H9 (cell line): ENCODE measurements at regions not wholly inside any gene's neighbourhood (a gene's known extent, or its start where the extent isn't known, plus 50 kb on each side); places are given as distances from the start of the nearest gene placed in this dataset.
A peak's percentile ranks its signal among the peaks of the same experiment; 100 is the strongest.

Source experiments
- DNase-seq: peaks from one replicate; pipeline ENCODE4 v3.0.0-alpha.2; 2017
- H2AFZ ChIP-seq: one replicate; pipeline ENCODE4 v1.6.1; 2013; ENCODE audit warnings: mild to moderate bottlenecking, low read length, control low read depth, moderate library complexity
- H2AK5ac ChIP-seq: 2 replicates; pipeline ENCODE4 v1.6.1; 2013; ENCODE audit warnings: low read length, control low read depth, mixed read lengths; ENCODE audit not compliant: insufficient read length
- H2BK120ac ChIP-seq: one replicate; pipeline ENCODE4 v1.6.1; 2013; ENCODE audit warnings: low read depth, mild to moderate bottlenecking, low read length, control low read depth, inconsistent platforms; ENCODE audit not compliant: poor library complexity, severe bottlenecking
- H2BK12ac ChIP-seq: 2 replicates; pipeline ENCODE4 v1.6.1; 2013; ENCODE audit warnings: low read length, control low read depth, mixed read lengths, low read depth; ENCODE audit not compliant: insufficient read length
- H2BK15ac ChIP-seq: 2 replicates; pipeline ENCODE4 v1.6.1; 2013; ENCODE audit warnings: low read depth, low read length, control low read depth
- H2BK20ac ChIP-seq: one replicate; pipeline ENCODE4 v1.6.1; 2013; ENCODE audit warnings: low read depth, mild to moderate bottlenecking, low read length, control low read depth, inconsistent platforms; ENCODE audit not compliant: poor library complexity, severe bottlenecking
- H2BK5ac ChIP-seq: 2 replicates; pipeline ENCODE4 v1.6.1; 2013; ENCODE audit warnings: low read length, control low read depth, mixed read lengths; ENCODE audit not compliant: insufficient read length
- H3K14ac ChIP-seq: 2 replicates; pipeline ENCODE4 v1.6.1; 2013; ENCODE audit warnings: low read length, control low read depth; ENCODE audit not compliant: insufficient read depth
- H3K18ac ChIP-seq: 2 replicates; pipeline ENCODE4 v1.6.1; 2013; ENCODE audit warnings: low read depth, mild to moderate bottlenecking, mixed read lengths, low read length, control low read depth; ENCODE audit not compliant: insufficient read length
- H3K23ac ChIP-seq: 2 replicates; pipeline ENCODE4 v1.6.1; 2013; ENCODE audit warnings: low read length, control low read depth, mixed read lengths, low read depth; ENCODE audit not compliant: insufficient read length
- H3K23me2 ChIP-seq: 2 replicates; pipeline ENCODE4 v1.6.1; 2013; ENCODE audit warnings: low read depth, mild to moderate bottlenecking, mixed read lengths, low read length, control low read depth; ENCODE audit not compliant: insufficient read length, poor library complexity, severe bottlenecking
- H3K27ac ChIP-seq: 2 replicates; pipeline ENCODE4 v1.5.1; 2013; ENCODE audit warnings: low read length, control low read depth, mixed read lengths, low read depth; ENCODE audit not compliant: insufficient read length
- H3K27me3 ChIP-seq: 2 replicates; pipeline ENCODE4 v1.6.1; 2013; ENCODE audit warnings: low read length, control low read depth, inconsistent platforms; ENCODE audit not compliant: insufficient read depth
- H3K4ac ChIP-seq: 2 replicates; pipeline ENCODE4 v1.6.1; 2013; ENCODE audit warnings: low read depth, mild to moderate bottlenecking, control low read depth, inconsistent platforms, low read length, moderate library complexity
- H3K4me1 ChIP-seq: 2 replicates; pipeline ENCODE4 v1.6.1; 2013; ENCODE audit warnings: low read length, control low read depth, inconsistent platforms; ENCODE audit not compliant: insufficient read depth
- H3K4me2 ChIP-seq: 2 replicates; pipeline ENCODE4 v1.6.1; 2013; ENCODE audit warnings: low read length, control low read depth, mixed read lengths; ENCODE audit not compliant: insufficient read length, insufficient read depth
- H3K56ac ChIP-seq: 2 replicates; pipeline ENCODE4 v1.6.1; 2013; ENCODE audit warnings: low read depth, mild to moderate bottlenecking, mixed read lengths, low read length, control low read depth; ENCODE audit not compliant: insufficient read length
- H3K79me1 ChIP-seq: 2 replicates; pipeline ENCODE4 v1.6.1; 2013; ENCODE audit warnings: low read depth, mild to moderate bottlenecking, moderate library complexity, low read length, control low read depth, inconsistent platforms; ENCODE audit not compliant: insufficient read depth, poor library complexity, severe bottlenecking
- H3K79me2 ChIP-seq: 2 replicates; pipeline ENCODE4 v1.6.1; 2013; ENCODE audit warnings: low read length, control low read depth, inconsistent platforms; ENCODE audit not compliant: insufficient read depth
- H3K9ac ChIP-seq: 2 replicates; pipeline ENCODE4 v1.6.1; 2013; ENCODE audit warnings: low read length, control low read depth, mixed read lengths; ENCODE audit not compliant: insufficient read length; ENCODE audit errors: extremely low read depth
- H3K9me3 ChIP-seq: one replicate; pipeline ENCODE4 v1.6.1; 2013; ENCODE audit warnings: low read depth, low read length, inconsistent platforms; ENCODE audit not compliant: control insufficient read depth
- H3T11ph ChIP-seq: one replicate; pipeline ENCODE4 v1.6.1; 2013; ENCODE audit warnings: mild to moderate bottlenecking, low read length, control low read depth, inconsistent platforms
- H4K20me1 ChIP-seq: one replicate; pipeline ENCODE4 v1.6.1; 2013; ENCODE audit not compliant: control insufficient read depth, insufficient read length, insufficient read depth
- H4K5ac ChIP-seq: 2 replicates; pipeline ENCODE4 v1.6.1; 2013; ENCODE audit warnings: low read depth, mild to moderate bottlenecking, mixed read lengths, low read length, control low read depth; ENCODE audit not compliant: insufficient read length
- H4K8ac ChIP-seq: replicated peaks from 2 replicates; pipeline ENCODE4 v1.6.1; 2013; ENCODE audit warnings: low read length, control low read depth, mixed read lengths, low read depth; ENCODE audit not compliant: insufficient read length
- H4K91ac ChIP-seq: 2 replicates; pipeline ENCODE4 v1.6.1; 2013; ENCODE audit warnings: low read depth, mild to moderate bottlenecking, moderate library complexity, mixed read lengths, low read length, control low read depth; ENCODE audit not compliant: insufficient read length
- H3K27ac Mint-ChIP-seq, 3 experiments: 2 replicates in 2 of 3; 3 replicates in 1 of 3; pipeline ENCODE4 v1.8.0; 2020 to 2021; ENCODE audit warnings: mixed read lengths in 3 of 3, mild to moderate bottlenecking in 1 of 3, moderate library complexity in 1 of 3
- H3K27me3 Mint-ChIP-seq: 2 replicates; pipeline ENCODE4 v1.8.0; 2021; ENCODE audit warnings: low read depth, mild to moderate bottlenecking, moderate library complexity, mixed read lengths
- H3K36me3 Mint-ChIP-seq, 3 experiments: 2 replicates in 2 of 3; 3 replicates in 1 of 3; pipeline ENCODE4 v1.8.0; 2020 to 2021; ENCODE audit warnings: low read depth in 3 of 3, mixed read lengths in 3 of 3; ENCODE audit not compliant: insufficient read depth in 1 of 3
- H3K4me1 Mint-ChIP-seq, 2 experiments: 2 replicates each; pipeline ENCODE4 v1.8.0; 2020; ENCODE audit warnings: mixed read lengths in 2 of 2
- H3K4me3 Mint-ChIP-seq, 2 experiments: 2 replicates in 1 of 2; 3 replicates in 1 of 2; pipeline ENCODE4 v1.8.0; 2020 to 2021; ENCODE audit warnings: mild to moderate bottlenecking in 2 of 2, mixed read lengths in 2 of 2, moderate library complexity in 1 of 2
- H3K9me3 Mint-ChIP-seq, 2 experiments: 2 replicates in 1 of 2; 3 replicates in 1 of 2; pipeline ENCODE4 v1.8.0; 2020; ENCODE audit warnings: mild to moderate bottlenecking in 2 of 2, mixed read lengths in 2 of 2, moderate library complexity in 1 of 2
- CTCF ChIP-seq: fragments of 200-600 bp; sonication (generic); conservative IDR thresholded peaks from 3 replicates; pipeline ENCODE4 v1.8.0; 2021; ENCODE audit warnings: antibody characterized with exemption, mild to moderate bottlenecking
- WGBS: extraction: QIAGEN DNeasy Blood & Tissue Kit; methylation state at CpG from one replicate; pipeline ENCODE4 v1.1.7; 2013; ENCODE audit warnings: missing lambda C conversion rate, low lambda C conversion rate, mixed read lengths; ENCODE audit not compliant: insufficient read length; ENCODE audit errors: extremely low coverage; 5-methylcytosine and 5-hydroxymethylcytosine counted together

- Mint-ChIP-seq H3K4me1 (peaks cover 12 to 14% of the 10 kb centered on the region in 2 experiments), H3K36me3 (peaks cover 0 to 12% (median 0%) of the 10 kb centered on the region in 3 experiments; a peak in 4 of 7 replicates), H3K9me3 (peaks cover 11 to 12% of the 10 kb centered on the region in 2 experiments), H3K27ac (peak overlapping the region in 1 of 3 experiments; percentile 3; a peak in 3 of 7 replicates), H3K4me3 (no peak overlapping the region), H3K27me3 (no peaks in the 10 kb centered on the region; the same call in 1 of the 2 replicates)
- no peak overlapping the region for H2BK12ac ChIP-seq
- no peaks in the 10 kb centered on the region for H3K79me1 ChIP-seq
- no peak overlapping the region for H2BK15ac ChIP-seq
- H3K4ac ChIP-seq: no peak overlapping the region
- H3K27ac ChIP-seq: no peak overlapping the region
- H2AK5ac ChIP-seq: no peak overlapping the region
- no peak for TF ChIP-seq CTCF
- H2BK20ac ChIP-seq: no peak overlapping the region
- H3K14ac ChIP-seq: no peak overlapping the region
- H3K23me2 ChIP-seq: no peaks in the 10 kb centered on the region
- H3K18ac ChIP-seq: no peak overlapping the region
- H3K4me1 ChIP-seq: peaks cover 9% of the 10 kb centered on the region
- no peak overlapping the region for H3K9ac ChIP-seq
- H3K27me3 ChIP-seq: no peaks in the 10 kb centered on the region
- no peaks in the 10 kb centered on the region for H3K79me2 ChIP-seq
- no peak overlapping the region for H4K8ac ChIP-seq
- no peaks in the 10 kb centered on the region for H4K20me1 ChIP-seq
- no peak overlapping the region for H2AFZ ChIP-seq
- WGBS: no CpG with 5 or more reads among the region's 5 CpGs
- H2BK120ac ChIP-seq: no peak overlapping the region
- H3T11ph ChIP-seq: no peak overlapping the region
- no peak overlapping the region for H3K23ac ChIP-seq
- H3K56ac ChIP-seq: no peak overlapping the region
- no peak for DNase-seq
- no peak overlapping the region for H4K5ac ChIP-seq
- no peak overlapping the region for H2BK5ac ChIP-seq
- H3K4me2 ChIP-seq: no peak overlapping the region
- H3K9me3 ChIP-seq: no peaks in the 10 kb centered on the region
- no peak overlapping the region for H4K91ac ChIP-seq
Observed at GRCh38 chr2:67548317-67549201, 151.4 kb downstream of the ETAA1 start.
